WTC11 (cell line): ENCODE measurements at regions not wholly inside any gene's neighbourhood (a gene's known extent, or its start where the extent isn't known, plus 50 kb on each side); places are given as distances from the start of the nearest gene placed in this dataset.

Experiments
- RELA ChIP-seq: sonication (generic); formaldehyde crosslinking; IDR thresholded peaks from 2 replicates; pipeline ENCODE4 v1.8.1; 2022; ENCODE audit warnings: missing genetic modification reagents, mild to moderate bottlenecking, borderline replicate concordance
- TF ChIP-seq, protein P1 (sequence below): fragments of 200-600 bp; IDR thresholded peaks from 2 replicates; pipeline ENCODE4 v1.8.0; 2022; ENCODE audit warnings: antibody characterized with exemption
- TF ChIP-seq, protein P2 (sequence below): sonication (generic); formaldehyde crosslinking; IDR thresholded peaks from 2 replicates; pipeline ENCODE4 v1.8.1; 2022; ENCODE audit warnings: low read depth, mild to moderate bottlenecking, moderate library complexity, missing genetic modification reagents, borderline replicate concordance
- TF ChIP-seq, protein P3 (sequence below): sonication (generic); formaldehyde crosslinking; IDR thresholded peaks from 2 replicates; pipeline ENCODE4 v1.8.1; 2023; ENCODE audit warnings: mild to moderate bottlenecking, missing genetic modification reagents, borderline replicate concordance

DNA sequence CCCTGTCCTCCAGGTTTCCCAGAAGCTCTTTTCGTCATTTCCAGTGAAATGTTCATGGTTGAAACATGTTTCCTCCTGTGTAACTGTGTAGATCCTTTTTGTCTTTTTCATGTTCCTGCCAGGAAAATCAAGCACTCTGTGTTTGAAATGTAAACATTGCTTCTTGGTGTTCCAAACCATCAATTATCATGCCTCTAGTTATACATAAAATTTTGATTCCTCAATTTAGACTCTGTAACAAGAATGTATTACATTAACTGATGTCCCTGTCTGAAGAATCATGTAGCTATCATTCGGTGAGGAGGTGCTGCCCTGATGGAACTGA, 546.3 kb upstream of the CITED2 start:
- TF ChIP-seq RELA (CRISPR knock-in tag), result no peak
- TF ChIP-seq, protein P1, sequence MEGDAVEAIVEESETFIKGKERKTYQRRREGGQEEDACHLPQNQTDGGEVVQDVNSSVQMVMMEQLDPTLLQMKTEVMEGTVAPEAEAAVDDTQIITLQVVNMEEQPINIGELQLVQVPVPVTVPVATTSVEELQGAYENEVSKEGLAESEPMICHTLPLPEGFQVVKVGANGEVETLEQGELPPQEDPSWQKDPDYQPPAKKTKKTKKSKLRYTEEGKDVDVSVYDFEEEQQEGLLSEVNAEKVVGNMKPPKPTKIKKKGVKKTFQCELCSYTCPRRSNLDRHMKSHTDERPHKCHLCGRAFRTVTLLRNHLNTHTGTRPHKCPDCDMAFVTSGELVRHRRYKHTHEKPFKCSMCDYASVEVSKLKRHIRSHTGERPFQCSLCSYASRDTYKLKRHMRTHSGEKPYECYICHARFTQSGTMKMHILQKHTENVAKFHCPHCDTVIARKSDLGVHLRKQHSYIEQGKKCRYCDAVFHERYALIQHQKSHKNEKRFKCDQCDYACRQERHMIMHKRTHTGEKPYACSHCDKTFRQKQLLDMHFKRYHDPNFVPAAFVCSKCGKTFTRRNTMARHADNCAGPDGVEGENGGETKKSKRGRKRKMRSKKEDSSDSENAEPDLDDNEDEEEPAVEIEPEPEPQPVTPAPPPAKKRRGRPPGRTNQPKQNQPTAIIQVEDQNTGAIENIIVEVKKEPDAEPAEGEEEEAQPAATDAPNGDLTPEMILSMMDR, result no peak
- TF ChIP-seq, protein P2, sequence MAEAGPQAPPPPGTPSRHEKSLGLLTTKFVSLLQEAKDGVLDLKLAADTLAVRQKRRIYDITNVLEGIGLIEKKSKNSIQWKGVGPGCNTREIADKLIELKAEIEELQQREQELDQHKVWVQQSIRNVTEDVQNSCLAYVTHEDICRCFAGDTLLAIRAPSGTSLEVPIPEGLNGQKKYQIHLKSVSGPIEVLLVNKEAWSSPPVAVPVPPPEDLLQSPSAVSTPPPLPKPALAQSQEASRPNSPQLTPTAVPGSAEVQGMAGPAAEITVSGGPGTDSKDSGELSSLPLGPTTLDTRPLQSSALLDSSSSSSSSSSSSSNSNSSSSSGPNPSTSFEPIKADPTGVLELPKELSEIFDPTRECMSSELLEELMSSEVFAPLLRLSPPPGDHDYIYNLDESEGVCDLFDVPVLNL, result no peak
- TF ChIP-seq, protein P3, sequence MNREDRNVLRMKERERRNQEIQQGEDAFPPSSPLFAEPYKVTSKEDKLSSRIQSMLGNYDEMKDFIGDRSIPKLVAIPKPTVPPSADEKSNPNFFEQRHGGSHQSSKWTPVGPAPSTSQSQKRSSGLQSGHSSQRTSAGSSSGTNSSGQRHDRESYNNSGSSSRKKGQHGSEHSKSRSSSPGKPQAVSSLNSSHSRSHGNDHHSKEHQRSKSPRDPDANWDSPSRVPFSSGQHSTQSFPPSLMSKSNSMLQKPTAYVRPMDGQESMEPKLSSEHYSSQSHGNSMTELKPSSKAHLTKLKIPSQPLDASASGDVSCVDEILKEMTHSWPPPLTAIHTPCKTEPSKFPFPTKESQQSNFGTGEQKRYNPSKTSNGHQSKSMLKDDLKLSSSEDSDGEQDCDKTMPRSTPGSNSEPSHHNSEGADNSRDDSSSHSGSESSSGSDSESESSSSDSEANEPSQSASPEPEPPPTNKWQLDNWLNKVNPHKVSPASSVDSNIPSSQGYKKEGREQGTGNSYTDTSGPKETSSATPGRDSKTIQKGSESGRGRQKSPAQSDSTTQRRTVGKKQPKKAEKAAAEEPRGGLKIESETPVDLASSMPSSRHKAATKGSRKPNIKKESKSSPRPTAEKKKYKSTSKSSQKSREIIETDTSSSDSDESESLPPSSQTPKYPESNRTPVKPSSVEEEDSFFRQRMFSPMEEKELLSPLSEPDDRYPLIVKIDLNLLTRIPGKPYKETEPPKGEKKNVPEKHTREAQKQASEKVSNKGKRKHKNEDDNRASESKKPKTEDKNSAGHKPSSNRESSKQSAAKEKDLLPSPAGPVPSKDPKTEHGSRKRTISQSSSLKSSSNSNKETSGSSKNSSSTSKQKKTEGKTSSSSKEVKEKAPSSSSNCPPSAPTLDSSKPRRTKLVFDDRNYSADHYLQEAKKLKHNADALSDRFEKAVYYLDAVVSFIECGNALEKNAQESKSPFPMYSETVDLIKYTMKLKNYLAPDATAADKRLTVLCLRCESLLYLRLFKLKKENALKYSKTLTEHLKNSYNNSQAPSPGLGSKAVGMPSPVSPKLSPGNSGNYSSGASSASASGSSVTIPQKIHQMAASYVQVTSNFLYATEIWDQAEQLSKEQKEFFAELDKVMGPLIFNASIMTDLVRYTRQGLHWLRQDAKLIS, result no peak
